Choroid plexus epithelial cell (primary cell): ENCODE measurements at regions not wholly inside any gene's neighbourhood (a gene's known extent, or its start where the extent isn't known, plus 50 kb on each side); places are given as distances from the start of the nearest gene placed in this dataset.

Experiments
- DNase-seq: peaks from one replicate; pipeline ENCODE4 v3.0.0-alpha.2; 2010; ENCODE audit warnings: low read depth
- H3K4me3 ChIP-seq: 2 replicates; pipeline ENCODE4 v1.5.1; 2011; ENCODE audit warnings: low read depth, mild to moderate bottlenecking, control low read depth, low read length, moderate library complexity
- CTCF ChIP-seq: conservative IDR thresholded peaks from 2 replicates; pipeline ENCODE4 v1.5.1; 2011; ENCODE audit warnings: low read depth, mild to moderate bottlenecking, control low read depth, inconsistent platforms, low read length, moderate library complexity

- no peak for TF ChIP-seq CTCF
- no peak for DNase-seq
- H3K4me3 ChIP-seq: no peak overlapping the region
Measured at GRCh38 chr9:120117081-120117480, 462.9 kb downstream of the CDK5RAP2 start.

DNA sequence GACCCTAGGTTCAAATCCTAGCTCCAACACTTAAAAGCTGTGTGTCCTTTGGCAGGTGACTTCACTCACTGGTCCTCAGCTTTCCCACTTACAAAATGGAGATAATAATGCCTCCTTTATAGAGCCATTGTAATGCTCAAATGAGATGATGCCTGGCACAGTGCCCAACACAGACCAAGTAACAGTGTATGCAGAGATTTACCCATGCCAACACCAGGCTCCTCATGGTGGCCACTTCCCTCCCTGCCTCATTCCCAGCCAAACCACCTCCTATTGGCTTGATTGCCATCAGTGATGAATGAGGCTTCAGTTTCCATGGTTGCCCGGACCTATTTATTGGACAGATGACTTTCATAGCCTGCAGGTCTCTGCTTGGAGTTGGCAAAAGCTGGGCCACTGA is 469.4 kb downstream of the CDK5RAP2 start:
- TF ChIP-seq CTCF: no peak
- DNase-seq: no peak

DNA sequence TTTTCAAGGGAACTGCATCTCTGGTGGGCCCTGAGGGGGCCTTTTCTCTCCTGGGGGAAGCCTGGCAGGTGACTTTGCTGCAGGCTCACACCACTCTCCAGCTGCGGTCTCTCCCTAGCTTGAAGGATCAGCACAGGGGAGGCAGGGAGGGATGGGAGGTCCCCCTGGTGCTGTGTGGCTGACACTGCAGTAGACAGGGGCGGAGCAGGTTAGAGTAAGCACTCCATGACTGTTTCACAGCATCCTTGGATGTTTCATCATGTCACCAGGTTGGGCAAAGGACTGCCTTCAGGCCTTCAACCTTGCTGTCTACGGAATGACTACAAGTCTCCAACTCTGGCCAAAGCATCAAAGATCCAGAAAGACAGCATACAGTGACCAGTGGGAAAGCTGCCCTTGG is 470.7 kb downstream of the CDK5RAP2 start:
- DNase-seq: no peak
- H3K4me3 ChIP-seq: no peak overlapping the region
- no peak for TF ChIP-seq CTCF

More for the DNA sequence above, 469.4 kb downstream of the CDK5RAP2 start:
- H3K4me3 ChIP-seq: no peak overlapping the region

DNA sequence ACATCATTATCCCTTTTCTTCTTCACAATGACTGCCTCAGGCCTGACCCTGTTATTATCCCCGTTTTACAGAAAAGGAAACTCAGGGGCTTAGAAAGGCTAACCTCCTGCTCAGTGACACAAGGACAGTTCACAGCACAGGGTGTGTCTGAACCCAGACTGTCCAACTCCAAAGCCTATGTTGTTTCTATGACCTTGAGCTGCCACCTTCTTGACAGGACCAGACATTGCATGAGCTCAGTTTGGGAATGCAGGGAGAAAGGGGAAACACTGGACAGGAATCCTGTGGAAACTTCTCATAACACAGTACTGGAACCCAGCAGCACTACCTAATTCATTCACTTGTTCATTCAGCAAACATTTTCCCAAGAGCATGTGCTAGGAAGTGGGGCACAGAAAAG is 472.8 kb downstream of the CDK5RAP2 start:
- DNase-seq: no peak
- no peak for TF ChIP-seq CTCF
- no peak overlapping the region for H3K4me3 ChIP-seq

DNA sequence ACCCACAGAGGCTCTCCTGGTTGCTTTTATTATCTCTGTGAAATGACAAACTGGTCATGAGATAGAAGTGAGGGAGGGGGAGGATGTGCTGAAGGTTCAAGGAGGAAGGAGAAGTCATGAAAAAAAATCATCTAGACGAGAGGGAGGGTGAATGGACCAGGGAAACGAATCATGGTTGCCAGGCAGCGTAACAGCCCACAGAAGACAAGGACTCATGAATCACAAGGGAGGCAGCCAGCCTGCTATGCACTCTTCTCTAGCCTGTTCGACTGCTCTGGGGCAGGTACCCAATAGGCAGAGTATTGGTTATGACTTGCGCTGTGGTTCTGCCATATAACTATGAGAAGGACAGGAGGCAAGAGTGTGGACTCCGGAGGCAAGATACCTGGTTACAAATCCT is 475.2 kb downstream of the CDK5RAP2 start:
- no peak overlapping the region for H3K4me3 ChIP-seq
- no peak for TF ChIP-seq CTCF
- DNase-seq: no peak

DNA sequence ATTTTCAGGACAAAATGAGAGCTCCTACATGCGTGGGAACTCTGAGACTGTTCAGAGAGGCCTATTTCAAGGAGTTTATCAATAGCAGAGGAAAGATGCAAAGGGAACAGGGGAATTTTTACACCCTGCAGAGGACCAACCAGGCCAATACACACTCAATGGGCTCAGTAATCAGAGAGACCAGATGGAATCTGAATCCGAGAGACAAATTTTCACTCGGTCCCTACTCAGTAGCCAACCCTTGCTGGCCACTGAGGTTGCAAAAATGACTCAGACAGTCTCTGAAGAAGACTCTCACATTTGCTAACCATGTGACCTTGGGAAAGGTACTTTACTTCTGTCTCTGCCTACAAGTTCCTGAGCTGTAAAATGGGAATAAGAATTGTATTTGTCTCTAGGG is 479.4 kb downstream of the CDK5RAP2 start:
- no peak overlapping the region for H3K4me3 ChIP-seq
- no peak for TF ChIP-seq CTCF
- DNase-seq: no peak

DNA sequence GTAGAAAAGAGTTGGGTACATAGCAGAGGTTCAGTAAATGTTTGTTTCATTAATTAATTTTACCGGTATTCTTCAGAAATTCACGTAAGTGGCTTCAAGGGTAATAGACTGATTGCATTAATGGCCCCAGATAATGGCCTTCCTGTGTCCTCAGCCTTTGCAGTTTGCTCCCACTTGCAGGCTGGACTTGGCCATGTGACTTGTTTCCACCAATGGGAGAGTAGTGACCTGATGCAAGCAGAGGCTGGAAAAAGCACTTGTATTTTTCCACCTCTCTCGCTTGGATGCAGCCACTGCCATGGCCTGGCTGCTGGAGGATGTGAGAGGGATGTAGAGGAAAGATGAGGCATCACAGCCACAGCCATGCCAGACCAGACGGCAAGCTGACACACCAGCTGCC is 480.9 kb downstream of the CDK5RAP2 start:
- H3K4me3 ChIP-seq: no peak overlapping the region
- no peak for DNase-seq
- no peak for TF ChIP-seq CTCF
